Vagina (tissue), 2 donors: ENCODE measurements at regions not wholly inside any gene's neighbourhood (a gene's known extent, or its start where the extent isn't known, plus 50 kb on each side); places are given as distances from the start of the nearest gene placed in this dataset.

Source experiments
- POLR2A ChIP-seq, 2 donors: fragments of 450-650 bp; IDR thresholded peaks; one replicate each; pipeline ENCODE4 v1.6.1; 2017; ENCODE audit warnings: antibody characterized with exemption in 2 of 2, mild to moderate bottlenecking in 2 of 2, moderate library complexity in 2 of 2
- POLR2AphosphoS5 ChIP-seq, 2 donors: sonication (generic); formaldehyde crosslinking; IDR thresholded peaks; one replicate each; pipeline ENCODE4 v1.9.0; 2017; ENCODE audit warnings: antibody characterized with exemption in 2 of 2, mild to moderate bottlenecking in 2 of 2, low read depth in 1 of 2; ENCODE audit not compliant: insufficient read depth in 1 of 2
- TF ChIP-seq, protein P1 (sequence below), 3 experiments: fragments of 450-650 bp in 2 of 3; fragments of 200-600 bp in 1 of 3; sonication (generic) in 1 of 3; IDR thresholded peaks; one replicate each; pipeline ENCODE4 v1.5.1; 2017 to 2019; ENCODE audit warnings: antibody characterized with exemption in 3 of 3, mild to moderate bottlenecking in 2 of 3, moderate library complexity in 2 of 3

- TF ChIP-seq, protein P1, sequence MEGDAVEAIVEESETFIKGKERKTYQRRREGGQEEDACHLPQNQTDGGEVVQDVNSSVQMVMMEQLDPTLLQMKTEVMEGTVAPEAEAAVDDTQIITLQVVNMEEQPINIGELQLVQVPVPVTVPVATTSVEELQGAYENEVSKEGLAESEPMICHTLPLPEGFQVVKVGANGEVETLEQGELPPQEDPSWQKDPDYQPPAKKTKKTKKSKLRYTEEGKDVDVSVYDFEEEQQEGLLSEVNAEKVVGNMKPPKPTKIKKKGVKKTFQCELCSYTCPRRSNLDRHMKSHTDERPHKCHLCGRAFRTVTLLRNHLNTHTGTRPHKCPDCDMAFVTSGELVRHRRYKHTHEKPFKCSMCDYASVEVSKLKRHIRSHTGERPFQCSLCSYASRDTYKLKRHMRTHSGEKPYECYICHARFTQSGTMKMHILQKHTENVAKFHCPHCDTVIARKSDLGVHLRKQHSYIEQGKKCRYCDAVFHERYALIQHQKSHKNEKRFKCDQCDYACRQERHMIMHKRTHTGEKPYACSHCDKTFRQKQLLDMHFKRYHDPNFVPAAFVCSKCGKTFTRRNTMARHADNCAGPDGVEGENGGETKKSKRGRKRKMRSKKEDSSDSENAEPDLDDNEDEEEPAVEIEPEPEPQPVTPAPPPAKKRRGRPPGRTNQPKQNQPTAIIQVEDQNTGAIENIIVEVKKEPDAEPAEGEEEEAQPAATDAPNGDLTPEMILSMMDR (IDR thresholded peaks at IDR 0.05) = no peak
- no peak for TF ChIP-seq POLR2AphosphoS5 (IDR thresholded peaks at IDR 0.05; ENCODE audit: insufficient read depth in 1 of 2, low read depth in 1 of 2)
- TF ChIP-seq POLR2A (IDR thresholded peaks at IDR 0.05) = no peak
Observed at GRCh38 chr20:62558779-62559178, 83.0 kb upstream of the GATA5 start.
